ENCODE measurements at regions not wholly inside any gene's neighbourhood (a gene's known extent, or its start where the extent isn't known, plus 50 kb on each side); places are given as distances from the start of the nearest gene placed in this dataset.
A peak's percentile ranks its signal among the peaks of the same experiment; 100 is the strongest.

DNA sequence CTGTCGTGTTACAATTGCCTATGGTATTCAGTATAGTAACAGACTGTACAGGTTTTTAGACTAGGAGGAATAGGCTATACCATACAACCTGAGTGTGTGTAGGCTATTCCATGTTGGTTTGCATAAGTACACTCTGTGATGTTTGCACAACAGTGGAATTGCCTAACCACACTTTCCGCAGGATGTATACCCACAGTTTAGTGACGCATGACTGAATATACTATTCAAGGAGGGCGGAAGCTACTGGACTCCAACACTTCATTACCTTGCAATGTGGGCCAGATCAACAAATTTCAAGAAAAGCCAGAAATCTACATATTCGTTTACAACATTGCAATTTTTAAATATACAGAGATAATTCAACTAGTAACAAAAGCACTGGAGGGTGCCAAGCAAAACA lies 317.2 kb downstream of the PDGFC start:
- no peak for ATAC-seq
- Histone ChIP-seq H3K27ac (ENCODE audit: low read length) (no peak overlapping the region), H3K4me3 (ENCODE audit: low read length) (no peak overlapping the region), H3K27me3 (ENCODE audit: control insufficient read depth, insufficient read depth) (no peaks in the 10 kb centered on the region), H3K4me1 (ENCODE audit: control insufficient read depth, insufficient read depth, low read length) (no peaks in the 10 kb centered on the region), H3K9me3 (ENCODE audit: control insufficient read depth, low read length) (no peaks in the 10 kb centered on the region)
- intact Hi-C loops (cut with DNase I), result no loop called here
- DNase-seq, result no peak
- 87% methylated on average over 5 of the region's 5 CpGs for WGBS

DNA sequence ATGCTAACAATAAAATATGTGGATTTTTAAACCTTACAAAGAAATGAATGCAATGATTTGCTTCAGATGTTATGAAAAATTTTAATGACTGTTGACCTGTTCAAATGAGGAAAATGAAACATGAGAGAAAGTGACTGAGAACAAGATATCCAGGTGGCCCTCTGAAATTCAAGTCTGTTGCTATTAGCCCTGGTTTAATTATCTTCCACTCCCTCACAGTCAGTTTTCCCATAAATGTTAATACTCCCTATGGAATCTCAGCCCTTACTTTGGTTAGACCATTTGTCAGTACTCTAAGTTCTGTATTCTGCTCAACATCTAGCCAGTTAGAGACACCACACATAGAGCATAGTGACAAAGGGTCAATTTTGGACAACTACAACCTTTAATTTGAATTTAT lies 327.8 kb downstream of the PDGFC start:
- H3K4me1 ChIP-seq (ENCODE audit: control insufficient read depth, insufficient read depth, low read length), result no peaks in the 10 kb centered on the region
- DNase-seq, result no peak

DNA sequence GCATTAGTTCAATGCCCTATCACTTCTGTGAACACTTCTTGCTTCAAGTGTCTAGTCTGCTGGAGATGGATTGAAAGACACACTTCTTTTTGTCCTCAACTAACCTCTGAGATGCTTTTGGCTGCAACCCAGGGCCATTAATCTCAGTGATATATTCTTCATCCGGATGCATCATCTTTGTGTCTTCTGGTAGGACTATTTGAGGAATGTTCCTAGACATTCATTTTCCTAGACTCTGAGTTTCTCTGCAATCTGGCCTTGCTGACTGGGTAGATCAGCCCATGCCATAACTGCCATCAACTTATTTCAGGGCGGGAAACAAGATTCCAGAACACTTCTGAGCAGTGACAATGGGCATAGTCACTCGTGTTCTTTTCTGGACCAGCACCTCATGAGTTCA lies 329.4 kb downstream of the PDGFC start:
- no peaks in the 10 kb centered on the region for H3K4me1 ChIP-seq (ENCODE audit: control insufficient read depth, insufficient read depth, low read length)
- H3K4me3 ChIP-seq (ENCODE audit: low read length), result no peak overlapping the region
- no peak overlapping the region for H3K27ac ChIP-seq (ENCODE audit: low read length)
- 59% methylated on average over 3 of the region's 3 CpGs for WGBS
- no peak for DNase-seq
- intact Hi-C loops (cut with DNase I), result no loop called here
- ATAC-seq, result no peak
- no peaks in the 10 kb centered on the region for H3K27me3 ChIP-seq (ENCODE audit: control insufficient read depth, insufficient read depth)
- no peaks in the 10 kb centered on the region for H3K9me3 ChIP-seq (ENCODE audit: control insufficient read depth, low read length)

More for the DNA sequence above, 327.8 kb downstream of the PDGFC start:
- Histone ChIP-seq H3K27ac (ENCODE audit: low read length) (no peak overlapping the region), H3K27me3 (ENCODE audit: control insufficient read depth, insufficient read depth) (no peaks in the 10 kb centered on the region), H3K4me3 (ENCODE audit: low read length) (no peak overlapping the region), H3K9me3 (ENCODE audit: control insufficient read depth, low read length) (no peaks in the 10 kb centered on the region)
- intact Hi-C loops (cut with DNase I), result no loop called here
- no peak for ATAC-seq

DNA sequence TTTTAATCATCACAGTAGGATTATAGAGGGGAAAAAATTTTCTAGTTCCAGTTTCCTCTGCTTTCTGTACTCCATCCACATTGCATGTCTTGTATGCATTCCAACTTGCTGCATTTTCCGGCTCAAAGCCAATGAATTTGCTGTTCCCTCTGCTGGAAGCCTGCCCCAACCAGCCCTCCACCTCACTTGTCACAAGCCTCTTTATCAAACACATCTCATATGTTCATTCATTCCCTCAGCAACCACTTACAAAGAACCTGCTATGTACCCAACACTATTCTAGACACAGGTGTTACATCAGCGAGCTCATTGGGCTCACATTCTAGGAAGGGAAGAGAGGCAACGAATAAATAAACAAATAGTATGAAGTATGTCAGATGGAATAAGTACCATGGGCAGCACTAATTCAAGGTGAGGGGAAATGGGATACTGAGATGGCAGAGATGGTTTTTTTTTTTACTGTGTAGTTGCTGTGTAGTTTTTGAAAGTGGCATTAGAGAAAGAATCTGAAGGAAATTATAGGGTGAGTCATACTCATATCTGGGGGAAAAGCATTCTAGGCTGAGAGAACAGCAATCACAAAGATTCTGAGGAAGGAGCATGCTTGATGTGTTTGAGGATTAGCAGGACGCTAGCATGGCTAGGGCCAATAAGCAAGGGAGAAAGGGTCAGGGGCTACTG lies 332.5 kb downstream of the PDGFC start:
- intact Hi-C loops (cut with DNase I), result no loop called here
- DNase-seq (peak in 1 of 3 donors; percentile 59), ATAC-seq (peak; percentile 26 to 60)
- no peaks in the 10 kb centered on the region for H3K27me3 ChIP-seq (ENCODE audit: control insufficient read depth, insufficient read depth)
- H3K27ac ChIP-seq (ENCODE audit: low read length), result no peak overlapping the region
- 54% methylated on average over 4 of the region's 4 CpGs for WGBS
- no peaks in the 10 kb centered on the region for H3K4me1 ChIP-seq (ENCODE audit: control insufficient read depth, insufficient read depth, low read length)
- H3K4me3 ChIP-seq (ENCODE audit: low read length), result no peak overlapping the region
- no peaks in the 10 kb centered on the region for H3K9me3 ChIP-seq (ENCODE audit: control insufficient read depth, low read length)

DNA sequence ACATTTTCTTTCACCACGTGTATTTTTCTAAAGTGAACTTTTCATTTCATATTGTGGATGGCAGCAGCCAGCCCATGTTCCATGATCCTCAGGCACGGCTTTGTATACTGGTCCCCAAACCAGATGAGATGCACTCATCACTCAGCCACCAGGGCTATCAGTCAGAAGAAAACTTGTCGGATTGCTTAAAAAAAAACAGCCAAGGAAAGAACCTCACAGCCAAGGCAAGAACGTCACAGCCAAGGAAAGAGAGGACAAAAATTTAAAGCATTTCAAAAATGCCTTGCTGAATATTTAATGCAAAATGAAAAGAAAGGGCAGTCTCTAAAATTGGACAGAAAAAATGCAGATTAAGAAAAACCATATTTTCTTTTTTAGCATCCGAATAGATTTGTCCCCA lies 333.3 kb downstream of the PDGFC start:
- DNase-seq (peak in 1 of 3 donors; percentile 13), ATAC-seq (peak in 1 of 2 donors; percentile 29)
- H3K4me3 ChIP-seq (ENCODE audit: low read length), result no peak overlapping the region
- H3K4me1 ChIP-seq (ENCODE audit: control insufficient read depth, insufficient read depth, low read length), result no peaks in the 10 kb centered on the region
- H3K9me3 ChIP-seq (ENCODE audit: control insufficient read depth, low read length), result no peaks in the 10 kb centered on the region
- H3K27me3 ChIP-seq (ENCODE audit: control insufficient read depth, insufficient read depth), result no peaks in the 10 kb centered on the region
- WGBS, result 37% methylated on average over 5 of the region's 5 CpGs
- intact Hi-C loops (cut with DNase I), result no loop called here
- no peak overlapping the region for H3K27ac ChIP-seq (ENCODE audit: low read length)

DNA sequence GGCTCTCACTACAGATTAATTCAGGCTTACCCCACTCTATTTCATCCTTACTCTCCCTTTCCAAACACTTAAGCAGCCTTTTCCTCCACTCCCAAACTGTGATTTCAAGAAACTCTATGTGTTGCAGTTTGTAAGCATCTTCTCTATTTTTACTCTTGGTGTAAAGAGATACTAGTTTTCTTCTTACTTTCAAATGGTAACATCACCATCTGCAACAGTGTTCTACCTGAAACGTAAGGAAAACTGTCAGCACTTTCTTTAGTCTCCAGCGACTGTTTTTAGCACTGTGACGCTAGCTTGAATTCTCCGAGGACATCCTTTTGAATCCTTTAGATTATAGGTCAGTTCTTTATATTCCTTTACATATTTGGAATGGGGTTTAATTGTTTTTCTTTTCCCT lies 335.2 kb downstream of the PDGFC start:
- no peak overlapping the region for H3K4me3 ChIP-seq (ENCODE audit: low read length)
- ATAC-seq (no peak), DNase-seq (no peak)
- no peaks in the 10 kb centered on the region for H3K9me3 ChIP-seq (ENCODE audit: control insufficient read depth, low read length)
- H3K27ac ChIP-seq (ENCODE audit: low read length), result no peak overlapping the region
- no peaks in the 10 kb centered on the region for H3K27me3 ChIP-seq (ENCODE audit: control insufficient read depth, insufficient read depth)
- intact Hi-C loops (cut with DNase I), result no loop called here
- WGBS, result 86% methylated on average over 4 of the region's 4 CpGs
- no peaks in the 10 kb centered on the region for H3K4me1 ChIP-seq (ENCODE audit: control insufficient read depth, insufficient read depth, low read length)

DNA sequence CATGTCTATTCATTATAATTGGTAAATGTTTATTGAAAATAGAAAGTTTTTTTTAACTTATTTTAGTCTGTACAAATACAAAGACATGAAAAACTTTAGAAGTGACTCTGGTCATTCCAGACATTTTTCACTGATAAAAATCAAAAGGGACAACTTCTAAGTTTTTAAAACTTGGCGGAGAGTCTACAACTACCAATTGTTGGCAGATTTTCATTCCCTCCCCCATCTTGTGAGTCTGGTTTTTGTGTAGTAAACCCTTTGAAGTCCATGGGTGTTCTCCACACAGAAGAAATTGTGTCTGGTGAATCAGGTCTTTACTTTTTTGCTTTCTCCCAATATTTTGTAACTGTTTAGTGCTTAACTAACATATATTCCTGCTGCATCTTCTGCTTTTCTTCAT lies 336.5 kb downstream of the PDGFC start:
- intact Hi-C loops (cut with DNase I), result no loop called here
- H3K4me3 ChIP-seq (ENCODE audit: low read length), result no peak overlapping the region
- no peak overlapping the region for H3K27ac ChIP-seq (ENCODE audit: low read length)
- WGBS, result 82% methylated on average over 1 of the region's 1 CpG
- no peaks in the 10 kb centered on the region for H3K4me1 ChIP-seq (ENCODE audit: control insufficient read depth, insufficient read depth, low read length)
- H3K27me3 ChIP-seq (ENCODE audit: control insufficient read depth, insufficient read depth), result no peaks in the 10 kb centered on the region
- DNase-seq (no peak), ATAC-seq (no peak)
- H3K9me3 ChIP-seq (ENCODE audit: control insufficient read depth, low read length), result no peaks in the 10 kb centered on the region

DNA sequence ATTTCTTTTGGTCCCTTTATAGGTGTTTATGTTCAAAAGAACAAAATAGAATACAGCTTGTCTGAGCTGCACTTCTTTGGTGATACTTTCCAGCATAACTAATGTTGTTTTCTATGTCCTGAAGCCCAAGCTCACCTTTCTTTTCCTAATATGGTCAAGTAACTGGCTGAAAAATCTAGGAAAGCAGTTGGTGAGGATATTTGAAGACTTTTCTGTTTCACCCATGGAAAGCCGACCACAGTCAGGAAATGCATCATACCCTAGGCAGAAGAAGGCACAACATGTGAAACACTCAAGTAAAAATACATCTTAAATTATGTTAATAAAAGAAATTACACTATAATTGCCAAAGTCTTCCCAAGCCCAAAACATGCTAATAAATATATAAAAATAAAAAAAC lies 337.0 kb downstream of the PDGFC start:
- no peaks in the 10 kb centered on the region for H3K27me3 ChIP-seq (ENCODE audit: control insufficient read depth, insufficient read depth)
- 79% methylated on average over 1 of the region's 1 CpG for WGBS
- DNase-seq (no peak), ATAC-seq (no peak)
- H3K4me1 ChIP-seq (ENCODE audit: control insufficient read depth, insufficient read depth, low read length), result no peaks in the 10 kb centered on the region
- intact Hi-C loops (cut with DNase I), result no loop called here
- H3K4me3 ChIP-seq (ENCODE audit: low read length), result no peak overlapping the region
- H3K27ac ChIP-seq (ENCODE audit: low read length), result no peak overlapping the region
- no peaks in the 10 kb centered on the region for H3K9me3 ChIP-seq (ENCODE audit: control insufficient read depth, low read length)

DNA sequence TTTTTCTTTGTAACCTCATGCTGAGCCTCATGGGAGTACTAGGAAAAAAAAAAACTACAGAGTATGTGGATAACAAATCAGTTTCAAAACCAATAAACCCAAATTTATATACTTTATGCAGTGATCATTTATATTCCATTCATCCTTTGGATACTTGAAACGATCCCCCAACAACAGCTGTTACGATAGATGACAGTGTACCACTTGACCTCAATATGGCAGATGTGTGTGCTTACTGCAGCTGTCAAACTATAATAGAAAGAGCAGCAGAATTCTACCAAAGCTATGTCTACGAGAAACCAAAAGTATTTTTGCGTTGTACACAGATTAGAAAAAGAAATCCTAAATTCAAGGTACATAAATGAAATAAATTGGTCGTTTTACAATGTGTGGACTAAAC lies 337.8 kb downstream of the PDGFC start:
- H3K27ac ChIP-seq (ENCODE audit: low read length), result no peak overlapping the region
- H3K27me3 ChIP-seq (ENCODE audit: control insufficient read depth, insufficient read depth), result no peaks in the 10 kb centered on the region
- DNase-seq (no peak), ATAC-seq (no peak)
- intact Hi-C loops (cut with DNase I), result no loop called here
- no peak overlapping the region for H3K4me3 ChIP-seq (ENCODE audit: low read length)
- H3K9me3 ChIP-seq (ENCODE audit: control insufficient read depth, low read length), result no peaks in the 10 kb centered on the region
- WGBS, result 78% methylated on average over 5 of the region's 5 CpGs
- H3K4me1 ChIP-seq (ENCODE audit: control insufficient read depth, insufficient read depth, low read length), result no peaks in the 10 kb centered on the region

DNA sequence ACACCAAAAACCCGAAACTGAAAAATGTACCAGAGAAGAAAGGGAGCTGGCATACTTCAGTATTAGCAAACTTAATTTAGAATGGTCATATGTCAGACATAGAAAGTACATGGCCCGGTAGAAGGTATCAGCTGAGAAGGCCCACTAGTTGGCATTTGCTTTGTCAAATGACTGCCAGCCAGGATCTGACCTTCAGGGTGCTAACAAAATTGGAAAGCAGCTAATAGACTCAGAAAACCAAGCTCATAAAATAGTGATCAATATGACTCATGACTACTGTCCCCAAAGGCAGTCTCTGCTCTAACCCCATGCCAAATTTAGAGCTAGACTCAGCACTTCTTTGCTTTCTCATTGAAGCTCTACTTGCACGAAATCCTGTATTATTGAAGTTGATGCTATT lies 342.7 kb downstream of the PDGFC start:
- H3K4me3 ChIP-seq (ENCODE audit: low read length), result no peak overlapping the region
- H3K9me3 ChIP-seq (ENCODE audit: control insufficient read depth, low read length), result no peaks in the 10 kb centered on the region
- intact Hi-C loops (cut with DNase I), result no loop called here
- DNase-seq, result no peak
- no peak for ATAC-seq
- WGBS, result 74% methylated on average over 3 of the region's 3 CpGs
- H3K27me3 ChIP-seq (ENCODE audit: control insufficient read depth, insufficient read depth), result no peaks in the 10 kb centered on the region
- no peak overlapping the region for H3K27ac ChIP-seq (ENCODE audit: low read length)
- no peaks in the 10 kb centered on the region for H3K4me1 ChIP-seq (ENCODE audit: control insufficient read depth, insufficient read depth, low read length)

DNA sequence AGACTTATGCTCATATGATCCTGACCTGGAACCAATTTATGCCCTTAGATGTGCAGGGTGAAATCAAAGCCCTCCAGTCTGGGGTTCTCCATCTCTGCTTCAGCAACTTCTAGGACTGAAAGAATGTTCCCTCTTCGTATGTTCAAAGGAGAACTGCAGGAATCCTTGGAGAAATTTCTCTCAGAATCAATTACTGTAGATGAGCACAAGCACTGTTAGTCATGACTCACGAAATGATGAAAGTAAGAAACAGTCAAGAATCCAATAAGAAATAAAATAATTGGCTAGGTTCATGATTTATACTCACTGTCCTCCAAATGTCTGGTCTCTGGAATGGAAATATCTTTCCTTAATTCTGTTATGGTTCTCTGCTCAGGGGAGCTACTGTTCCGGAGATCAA lies 348.2 kb downstream of the PDGFC start:
- DNase-seq (no peak), ATAC-seq (no peak)
- 81% methylated on average over 3 of the region's 3 CpGs for WGBS
- no peak overlapping the region for H3K4me3 ChIP-seq (ENCODE audit: low read length)
- H3K9me3 ChIP-seq (ENCODE audit: control insufficient read depth, low read length), result no peaks in the 10 kb centered on the region
- H3K27me3 ChIP-seq (ENCODE audit: control insufficient read depth, insufficient read depth), result no peaks in the 10 kb centered on the region
- H3K27ac ChIP-seq (ENCODE audit: low read length), result no peak overlapping the region
- intact Hi-C loops (cut with DNase I), result no loop called here
- no peaks in the 10 kb centered on the region for H3K4me1 ChIP-seq (ENCODE audit: control insufficient read depth, insufficient read depth, low read length)

DNA sequence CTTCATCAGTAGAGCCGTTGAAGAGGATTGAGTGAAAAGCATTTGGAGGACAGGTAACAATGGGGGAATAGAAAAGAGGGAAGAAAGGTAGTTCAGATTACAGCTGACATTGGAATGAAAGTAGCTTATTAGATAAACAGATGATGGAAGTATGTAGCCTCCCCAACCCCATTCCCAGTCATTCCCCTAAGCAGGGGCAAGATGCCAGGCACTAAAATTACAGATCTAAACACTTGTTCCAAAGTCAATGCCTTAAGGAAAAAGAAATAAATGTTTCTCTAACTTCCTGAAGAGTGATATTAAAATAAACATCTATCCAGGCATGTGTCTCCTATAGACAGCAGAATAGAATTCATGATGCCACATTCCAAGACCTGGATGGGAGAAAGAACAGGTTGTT lies 350.8 kb downstream of the PDGFC start:
- intact Hi-C loops (cut with DNase I), result no loop called here
- WGBS, result 86% methylated on average over 1 of the region's 1 CpG
- Histone ChIP-seq H3K4me1 (ENCODE audit: control insufficient read depth, insufficient read depth, low read length) (no peaks in the 10 kb centered on the region), H3K27me3 (ENCODE audit: control insufficient read depth, insufficient read depth) (no peaks in the 10 kb centered on the region), H3K27ac (ENCODE audit: low read length) (no peak overlapping the region), H3K4me3 (ENCODE audit: low read length) (no peak overlapping the region), H3K9me3 (ENCODE audit: control insufficient read depth, low read length) (no peaks in the 10 kb centered on the region)
- ATAC-seq (no peak), DNase-seq (no peak)

Data from right cardiac atrium (tissue), 5 donors.